NCI-H128 (cell line): ENCODE measurements at regions not wholly inside any gene's neighbourhood (a gene's known extent, or its start where the extent isn't known, plus 50 kb on each side); places are given as distances from the start of the nearest gene placed in this dataset.
"Not testable (repeated sequence)": the region's sequence is repeated elsewhere in the genome, so short reads cannot be mapped to it uniquely, and the experiment has no call there.

Experiments used
- DNase-seq: peaks from one replicate; lab custom pipeline; 2025; ENCODE audit not compliant: unreplicated experiment; lab: John Stamatoyannopoulos, UW

DNA sequence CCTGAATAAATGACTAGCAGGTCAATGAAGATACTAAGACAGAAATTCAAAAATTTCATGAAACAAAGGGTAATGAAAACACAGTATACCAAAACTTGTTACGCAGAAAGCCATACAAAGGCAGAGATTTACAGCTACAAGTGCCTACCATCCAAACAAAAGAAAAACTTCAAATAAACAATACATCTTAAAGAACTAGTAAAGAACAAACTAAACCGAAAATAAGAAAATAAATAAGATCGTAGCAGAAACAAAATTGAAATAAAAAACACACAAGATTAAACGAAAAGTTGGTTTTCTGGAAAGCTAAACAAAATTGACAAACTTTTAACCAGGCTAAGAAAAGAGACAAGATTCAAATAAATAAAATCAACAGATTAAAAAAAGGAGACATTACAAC is 51.5 kb downstream of the VPREB1 start:
- DNase-seq: not testable (repeated sequence)

DNA sequence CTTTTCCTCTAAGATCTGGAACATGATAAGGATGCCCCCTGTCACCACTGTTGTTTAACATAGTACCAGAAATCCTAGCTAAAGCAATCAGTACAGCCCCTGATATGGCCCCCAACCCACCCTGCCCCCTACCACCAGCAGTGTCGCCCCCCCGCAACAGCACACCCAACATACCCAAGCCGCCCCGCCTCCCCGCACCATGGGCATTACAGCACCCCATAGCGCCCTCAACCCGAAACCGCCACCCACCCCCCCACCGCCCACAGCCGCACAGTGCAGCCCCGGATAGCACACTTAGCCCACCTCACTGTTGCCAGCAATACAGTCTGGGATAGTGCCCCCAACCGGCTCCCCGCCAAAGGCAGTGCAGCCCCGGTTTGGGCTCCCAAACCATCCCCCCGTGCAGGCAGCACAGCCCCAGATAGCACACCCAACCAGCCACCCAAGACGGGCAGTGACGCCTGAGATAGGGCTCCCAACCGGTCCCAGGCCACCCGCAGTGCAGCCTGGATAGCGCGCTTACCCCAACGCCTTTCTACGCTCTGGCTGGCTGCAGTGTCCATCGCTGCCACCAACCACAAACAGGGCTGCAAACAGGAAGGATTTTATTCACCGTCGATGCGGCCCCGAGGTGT is 52.7 kb downstream of the VPREB1 start:
- DNase-seq: not testable (repeated sequence)

DNA sequence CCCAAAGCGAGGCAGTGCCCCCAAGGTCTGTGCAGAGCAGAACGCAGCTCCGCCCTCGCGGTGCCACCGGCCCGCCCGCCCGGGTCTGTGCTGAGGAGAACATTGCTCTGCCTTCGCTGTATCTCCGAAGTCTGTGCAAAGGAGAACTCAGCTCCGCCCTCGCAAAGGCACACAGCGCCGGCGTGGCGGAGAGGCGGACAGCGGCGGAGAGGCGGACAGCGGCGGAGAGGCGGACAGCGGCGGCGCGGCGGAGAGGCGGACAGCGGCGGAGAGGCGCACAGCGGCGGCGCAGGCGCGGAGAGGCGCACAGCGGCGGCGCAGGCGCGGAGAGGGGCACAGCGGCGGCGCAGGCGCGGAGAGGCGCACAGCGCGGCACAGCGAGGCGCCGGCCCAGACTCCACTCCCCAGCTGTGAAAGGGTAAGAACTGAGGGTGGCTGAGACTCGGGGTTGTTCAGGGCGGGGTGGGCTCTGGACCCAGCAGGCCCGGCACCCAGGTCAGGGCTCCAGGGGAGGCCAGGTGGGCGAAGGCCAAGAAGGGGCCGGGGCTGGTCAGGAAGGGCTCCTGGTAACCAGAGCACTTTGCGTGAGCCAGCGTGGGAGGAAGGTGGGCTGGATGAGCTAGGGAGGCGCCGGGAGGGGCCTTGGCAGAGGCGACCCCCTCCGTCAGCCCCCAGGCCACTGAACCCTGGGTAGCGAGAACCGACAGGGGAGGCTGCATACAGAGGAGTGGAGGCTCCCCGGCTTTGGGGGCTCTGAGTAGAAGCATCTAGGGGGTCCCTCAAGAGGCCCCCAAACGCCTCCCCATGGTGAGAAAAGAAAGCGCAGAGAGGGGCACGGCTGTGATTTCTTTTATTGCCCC is 53.4 kb downstream of the VPREB1 start:
- peak; percentile 1 for DNase-seq

DNA sequence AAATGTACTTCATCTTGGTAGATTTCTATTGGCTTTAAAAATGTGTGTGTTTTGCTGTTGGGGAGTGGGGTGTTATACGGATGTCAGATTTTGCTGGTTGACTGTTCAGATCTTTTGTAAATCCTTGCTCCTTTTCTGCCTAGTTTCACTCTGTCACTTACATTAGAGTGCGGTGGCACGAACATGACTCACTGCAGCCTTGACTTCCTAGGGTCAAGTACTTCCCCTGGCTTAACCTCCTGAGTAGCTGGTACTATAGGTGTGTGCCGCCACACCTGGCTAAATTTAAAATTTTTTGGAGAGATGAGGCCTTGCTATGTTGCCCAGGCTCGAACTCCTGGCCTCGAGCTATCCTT is 54.0 kb downstream of the VPREB1 start:
- DNase-seq: not testable (repeated sequence)

DNA sequence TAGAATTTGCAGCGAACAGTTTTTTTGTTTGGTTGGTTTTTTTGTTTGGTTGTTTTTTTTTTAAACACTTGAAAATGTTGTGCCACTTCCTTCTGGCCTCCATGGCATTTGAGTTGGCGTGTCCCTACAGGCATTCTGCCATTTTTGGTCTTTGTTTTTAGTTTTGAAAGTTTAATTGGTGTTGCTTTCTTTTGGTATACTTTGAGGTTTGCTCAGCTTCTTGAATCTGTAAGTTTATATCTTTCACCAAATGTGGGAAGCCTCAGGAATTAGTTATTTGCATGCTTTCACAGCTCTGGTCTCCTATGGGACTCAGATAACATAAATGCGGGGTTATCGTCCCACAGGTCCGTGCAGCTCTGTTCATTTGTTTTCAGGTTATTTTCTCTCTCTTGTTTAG is 55.9 kb downstream of the VPREB1 start:
- DNase-seq: not testable (repeated sequence)

DNA sequence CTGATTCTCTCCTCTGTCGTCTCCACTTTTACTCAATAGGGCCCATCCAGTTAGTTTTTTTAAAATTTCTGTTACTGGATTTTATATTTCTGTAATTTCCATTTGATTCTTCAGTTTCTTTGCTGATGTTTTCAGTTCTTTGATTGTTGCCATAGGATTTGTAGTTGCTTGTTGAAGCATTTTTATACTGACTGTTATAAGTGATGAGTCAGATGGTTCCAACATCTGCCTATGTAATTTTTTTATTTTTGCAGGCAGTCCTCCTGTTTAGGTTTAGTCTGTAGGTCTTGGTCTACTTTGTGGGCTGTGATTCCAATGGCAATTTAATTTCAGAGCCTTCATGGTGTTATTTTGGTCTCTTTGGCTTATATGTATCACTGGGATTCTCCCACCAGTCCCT is 56.4 kb downstream of the VPREB1 start:
- not testable (repeated sequence) for DNase-seq

DNA sequence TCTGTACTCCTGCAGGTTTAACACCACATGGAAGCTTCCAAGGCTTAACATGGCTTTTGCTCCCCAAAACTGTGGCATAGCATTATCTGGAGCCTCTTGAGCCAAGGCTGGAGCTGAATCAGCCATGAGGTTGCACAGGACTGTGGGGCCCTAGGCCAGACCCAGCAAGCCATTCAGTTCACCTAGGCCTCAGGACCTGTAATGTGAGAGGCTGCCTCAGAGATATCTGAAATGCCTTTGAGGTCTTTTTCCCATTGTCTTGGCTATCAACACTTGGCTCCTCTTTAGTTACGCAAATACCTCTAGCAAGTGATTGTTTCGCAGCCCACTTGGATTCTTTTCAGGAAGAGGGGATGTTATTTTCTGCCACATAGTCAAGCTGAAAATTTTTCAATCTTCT is 72.0 kb downstream of the VPREB1 start:
- no peak for DNase-seq

DNA sequence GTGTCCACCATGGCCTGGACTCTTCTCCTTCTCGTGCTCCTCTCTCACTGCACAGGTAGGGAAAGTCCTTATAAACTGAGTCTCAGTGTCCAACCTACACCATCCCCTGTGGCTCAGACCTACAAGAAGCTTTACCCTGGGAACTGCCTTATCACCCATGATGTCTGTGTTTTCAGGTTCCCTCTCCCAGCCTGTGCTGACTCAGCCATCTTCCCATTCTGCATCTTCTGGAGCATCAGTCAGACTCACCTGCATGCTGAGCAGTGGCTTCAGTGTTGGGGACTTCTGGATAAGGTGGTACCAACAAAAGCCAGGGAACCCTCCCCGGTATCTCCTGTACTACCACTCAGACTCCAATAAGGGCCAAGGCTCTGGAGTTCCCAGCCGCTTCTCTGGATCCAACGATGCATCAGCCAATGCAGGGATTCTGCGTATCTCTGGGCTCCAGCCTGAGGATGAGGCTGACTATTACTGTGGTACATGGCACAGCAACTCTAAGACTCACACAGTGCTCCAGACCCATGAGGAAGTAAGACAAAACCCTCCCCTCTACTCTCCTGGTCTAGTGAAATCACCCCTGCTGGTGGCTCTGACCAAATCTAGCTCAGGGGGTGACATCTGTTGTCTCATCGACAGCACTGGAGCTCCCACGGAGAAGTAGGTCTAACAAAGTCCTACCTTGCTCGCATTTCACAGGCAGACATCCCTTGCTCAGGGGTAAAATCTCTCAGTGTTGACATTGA is 74.3 kb downstream of the VPREB1 start:
- no peak for DNase-seq

DNA sequence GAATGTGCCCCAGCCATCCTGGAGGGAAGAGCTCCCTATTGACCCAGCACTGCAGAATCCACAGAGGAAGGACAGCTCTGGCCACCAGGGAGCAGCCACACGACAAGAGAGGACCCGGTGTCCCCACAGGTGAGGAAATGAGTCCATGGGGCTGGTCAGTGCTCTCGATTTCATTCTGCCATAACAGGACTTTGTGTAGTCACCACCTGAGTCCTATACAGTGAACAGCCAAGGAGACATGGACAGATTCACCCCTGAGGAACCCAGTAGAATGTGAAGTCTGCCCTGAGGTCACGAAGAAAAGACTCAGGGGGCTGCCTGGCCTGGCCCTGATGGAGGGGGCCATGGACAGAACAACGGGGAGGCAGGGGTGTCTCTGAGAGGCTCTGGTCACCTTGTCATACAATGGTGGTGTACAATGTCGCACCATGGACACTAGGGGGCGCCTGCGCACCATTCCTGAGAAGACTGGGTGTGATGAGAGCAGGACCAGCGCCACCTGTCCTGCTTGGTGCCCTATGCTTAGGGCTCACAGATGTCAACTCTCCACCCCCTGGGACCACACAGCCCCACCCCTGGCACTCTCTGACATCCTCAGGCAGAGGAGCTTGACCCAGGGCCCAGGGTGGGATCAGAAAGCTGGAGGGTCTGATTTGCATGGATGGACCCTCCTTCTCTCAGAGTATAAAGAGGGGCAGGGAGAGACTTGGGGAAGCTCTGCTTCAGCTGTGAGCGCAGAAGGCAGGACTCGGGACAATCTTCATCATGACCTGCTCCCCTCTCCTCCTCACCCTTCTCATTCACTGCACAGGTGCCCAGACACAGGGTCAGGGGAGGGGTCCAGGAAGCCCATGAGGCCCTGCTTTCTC is 77.4 kb downstream of the VPREB1 start:
- DNase-seq: peak; percentile 24

DNA sequence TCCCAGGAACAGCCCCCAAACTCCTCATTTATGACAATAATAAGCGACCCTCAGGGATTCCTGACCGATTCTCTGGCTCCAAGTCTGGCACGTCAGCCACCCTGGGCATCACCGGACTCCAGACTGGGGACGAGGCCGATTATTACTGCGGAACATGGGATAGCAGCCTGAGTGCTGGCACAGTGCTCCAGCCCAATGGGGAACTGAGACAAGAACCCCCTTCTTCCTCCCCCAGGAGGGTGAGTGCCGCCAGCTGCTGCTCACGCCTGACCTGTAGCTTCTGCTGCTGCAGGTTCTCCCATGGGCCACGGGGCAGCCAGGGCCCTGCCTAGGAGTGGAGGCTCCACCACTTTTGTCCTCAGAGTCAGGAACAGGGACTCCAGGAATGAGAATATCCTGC is 78.2 kb downstream of the VPREB1 start:
- DNase-seq: no peak

DNA sequence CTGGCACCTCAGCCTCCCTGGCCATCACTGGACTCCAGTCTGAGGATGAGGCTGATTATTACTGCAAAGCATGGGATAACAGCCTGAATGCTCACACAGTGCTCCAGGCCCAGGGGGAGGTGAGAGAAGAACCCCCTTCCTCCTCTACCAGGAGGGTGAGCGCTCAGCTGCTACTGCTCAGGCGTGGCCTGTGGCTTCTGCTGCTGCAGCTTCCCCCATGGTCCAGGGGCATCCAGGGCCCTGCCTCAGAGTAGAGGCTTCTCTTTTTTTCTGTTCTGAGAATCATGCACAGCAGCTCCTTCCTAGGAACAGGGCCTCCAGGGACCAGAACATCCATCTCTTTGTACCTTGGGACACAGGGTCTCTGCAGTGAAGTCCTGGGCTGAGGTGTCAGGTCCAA is 83.1 kb downstream of the VPREB1 start:
- no peak for DNase-seq

DNA sequence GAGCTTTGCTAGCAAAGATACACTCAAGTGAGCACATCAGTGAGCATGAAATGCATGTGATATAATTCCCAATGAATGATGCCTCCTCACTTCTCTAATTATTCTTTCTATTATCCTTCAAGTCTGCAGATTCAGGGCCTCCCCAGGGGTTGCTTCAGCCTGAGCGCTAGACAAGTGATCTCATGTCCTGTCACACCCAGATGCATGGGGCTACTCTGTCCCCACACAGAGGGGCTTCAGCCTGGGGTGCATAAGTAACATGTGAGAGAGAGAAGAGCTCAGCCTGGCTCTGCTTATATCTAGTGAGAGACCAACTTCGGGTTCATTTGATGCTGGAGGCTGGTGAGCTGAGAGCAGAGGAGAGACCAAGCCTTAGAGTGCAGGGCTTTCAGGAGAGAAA is 85.2 kb downstream of the VPREB1 start:
- DNase-seq: no peak

DNA sequence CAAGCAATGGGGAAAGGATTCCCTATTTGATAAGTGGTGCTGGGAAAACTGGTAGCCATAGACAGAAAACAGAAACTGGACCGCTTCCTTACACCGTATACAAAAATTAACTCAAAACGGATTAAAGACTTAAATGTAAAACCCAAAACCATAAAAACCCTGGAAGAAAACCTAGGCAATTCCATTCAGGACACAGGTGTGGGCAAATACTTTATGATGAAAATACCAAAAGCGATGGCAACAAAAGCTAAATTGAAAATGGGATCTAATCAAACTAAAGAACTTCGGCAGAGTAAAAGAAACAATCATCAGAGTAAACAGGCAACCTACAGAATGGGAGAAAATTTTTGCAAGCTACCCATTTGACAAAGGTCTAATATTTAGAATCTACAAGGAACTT is 91.1 kb downstream of the VPREB1 start:
- DNase-seq: not testable (repeated sequence)

DNA sequence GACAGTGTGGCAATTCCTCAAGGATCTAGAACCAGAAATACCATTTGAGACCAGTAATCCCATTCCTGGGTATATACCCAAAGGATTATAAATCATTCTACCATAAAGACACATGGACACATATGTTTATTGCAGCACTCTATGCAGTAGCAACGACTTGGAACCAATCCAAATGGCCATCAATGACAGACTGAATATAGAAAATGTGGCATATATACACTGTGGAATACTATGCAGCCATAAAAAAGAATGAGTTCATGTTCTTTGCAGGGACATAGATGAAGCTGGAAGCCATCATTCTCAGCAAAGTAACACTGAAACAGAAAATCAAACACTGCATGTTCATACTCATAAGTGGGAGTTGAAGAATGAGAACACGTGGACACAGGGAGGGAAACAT is 91.7 kb downstream of the VPREB1 start:
- DNase-seq: not testable (repeated sequence)

DNA sequence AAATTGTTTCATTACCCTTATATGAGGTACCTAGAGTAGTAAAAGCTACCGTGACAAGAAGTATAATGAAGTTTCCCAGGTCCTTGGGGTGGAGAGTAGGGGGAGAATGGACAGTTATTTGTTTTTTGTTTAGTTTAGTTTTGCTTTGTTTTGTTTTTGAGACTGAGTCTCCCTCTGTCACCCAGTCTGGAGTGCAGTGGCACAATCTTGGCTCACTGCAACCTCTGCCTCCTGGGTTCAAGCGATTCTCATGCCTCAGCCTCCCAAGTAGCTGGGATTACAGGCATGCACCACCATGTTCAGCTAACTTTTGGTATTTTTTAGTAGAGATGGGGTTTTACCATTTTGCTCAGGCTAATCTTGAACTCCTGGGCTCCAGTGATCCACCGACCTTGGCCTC is 94.2 kb downstream of the VPREB1 start:
- DNase-seq: not testable (repeated sequence)

DNA sequence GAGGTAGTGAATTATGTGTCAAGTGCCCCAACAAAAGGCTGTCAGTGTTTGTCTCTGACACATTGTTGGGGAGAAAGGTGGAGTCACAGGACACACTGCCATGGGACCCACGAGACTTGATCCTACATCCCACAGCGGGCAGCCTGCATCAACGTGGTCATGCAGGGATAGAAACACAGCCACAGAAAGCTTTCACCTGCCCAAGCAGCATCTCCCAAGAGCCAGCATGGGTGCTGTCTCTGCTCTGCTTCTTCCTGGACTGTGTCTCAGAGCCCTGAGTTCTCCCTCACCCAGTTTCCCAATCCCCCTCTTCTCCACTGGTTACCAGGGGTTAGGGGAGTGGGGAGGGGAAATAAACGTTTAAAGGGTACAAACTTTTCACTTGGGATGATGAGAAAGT is 97.2 kb downstream of the VPREB1 start:
- no peak for DNase-seq

DNA sequence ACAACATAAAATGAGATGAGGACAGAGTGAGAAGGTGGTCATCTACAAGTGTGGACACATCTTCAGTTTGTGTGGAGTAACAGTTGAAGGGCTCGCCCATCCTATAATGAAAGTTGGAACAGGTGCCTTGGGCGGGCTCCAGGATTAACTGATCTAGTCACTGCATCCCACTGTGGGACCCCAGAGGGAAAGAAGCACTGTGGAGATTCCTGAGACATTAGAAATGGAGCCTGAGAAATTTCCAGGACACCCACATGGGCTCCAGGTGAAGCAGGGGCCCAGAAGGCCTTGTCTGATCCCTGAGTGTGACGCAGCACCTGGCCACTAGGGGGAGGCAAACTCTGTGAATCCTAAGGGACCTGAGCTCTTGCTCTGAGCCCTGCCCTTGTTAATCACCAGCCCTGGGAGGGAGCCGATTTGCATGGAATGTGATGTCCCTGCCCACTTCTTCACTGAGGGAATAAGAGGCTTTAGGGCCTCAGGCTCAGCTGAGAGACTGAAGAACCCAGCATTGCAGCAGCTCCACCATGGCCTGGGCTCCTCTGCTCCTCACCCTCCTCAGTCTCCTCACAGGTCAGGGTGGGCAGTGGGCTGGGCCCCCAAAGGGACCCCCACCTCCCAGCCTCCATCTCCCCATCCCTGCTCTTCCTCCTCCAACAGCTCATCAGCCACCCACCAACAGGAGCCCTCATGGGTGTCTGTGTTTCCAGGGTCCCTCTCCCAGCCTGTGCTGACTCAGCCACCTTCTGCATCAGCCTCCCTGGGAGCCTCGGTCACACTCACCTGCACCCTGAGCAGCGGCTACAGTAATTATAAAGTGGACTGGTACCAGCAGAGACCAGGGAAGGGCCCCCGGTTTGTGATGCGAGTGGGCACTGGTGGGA is 98.4 kb downstream of the VPREB1 start:
- peak; percentile 20 for DNase-seq

DNA sequence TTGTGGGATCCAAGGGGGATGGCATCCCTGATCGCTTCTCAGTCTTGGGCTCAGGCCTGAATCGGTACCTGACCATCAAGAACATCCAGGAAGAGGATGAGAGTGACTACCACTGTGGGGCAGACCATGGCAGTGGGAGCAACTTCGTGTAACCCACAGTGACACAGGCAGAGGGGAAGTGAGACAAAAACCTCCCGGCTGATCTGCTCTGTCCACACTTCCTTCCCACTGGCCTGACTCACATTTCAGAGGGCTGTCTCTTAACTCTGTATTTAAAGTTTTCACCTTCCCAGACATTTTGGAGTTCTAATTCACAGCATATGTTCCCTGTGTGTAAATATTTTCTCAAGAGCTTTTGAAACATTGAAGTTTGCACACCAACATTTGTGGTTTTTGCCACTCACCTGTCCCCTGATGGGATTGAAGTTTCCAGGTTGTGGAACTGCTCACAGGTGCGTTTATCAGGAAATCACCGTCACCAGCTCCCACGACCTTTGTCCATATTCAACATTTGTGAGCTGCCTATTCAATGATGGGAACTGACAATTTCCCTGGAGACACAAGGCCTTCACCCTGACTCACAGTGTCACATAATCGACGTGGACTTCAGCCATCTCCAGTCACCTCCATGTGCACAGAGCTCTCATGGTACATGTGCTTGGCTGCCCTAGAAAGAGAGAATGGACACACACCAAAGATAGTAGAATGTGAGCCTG is 99.2 kb downstream of the VPREB1 start:
- DNase-seq: no peak

DNA sequence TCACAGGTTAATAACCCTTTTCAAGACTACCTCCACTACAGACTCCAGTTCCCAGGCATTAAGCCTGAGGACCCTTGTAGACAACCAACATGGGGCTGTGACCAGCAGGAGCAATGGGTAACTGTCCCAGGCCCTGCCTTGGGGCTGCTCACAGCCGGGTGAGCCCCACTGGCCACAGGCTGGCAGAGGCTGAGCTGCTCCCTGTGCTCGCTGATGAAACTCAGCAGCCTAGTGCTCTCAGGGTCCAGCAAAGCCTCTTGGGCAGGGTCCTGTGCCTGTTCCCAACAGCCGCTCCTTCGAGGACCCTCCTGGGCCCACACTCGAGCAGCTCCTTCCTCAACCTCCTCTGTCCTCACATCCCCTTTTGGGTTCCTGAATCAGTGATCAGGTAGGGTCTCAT is 99.8 kb downstream of the VPREB1 start:
- DNase-seq: no peak
